Osteoblast (primary cell): ENCODE measurements at regions not wholly inside any gene's neighbourhood (a gene's known extent, or its start where the extent isn't known, plus 50 kb on each side); places are given as distances from the start of the nearest gene placed in this dataset.

Experiments
- DNase-seq: peaks from one replicate; pipeline ENCODE4 v3.0.0; 2011; ENCODE audit warnings: low spot score, mixed read lengths; ENCODE audit not compliant: insufficient read length; ENCODE audit errors: missing footprints
- H2AFZ ChIP-seq: 2 replicates; pipeline ENCODE4 v1.6.0; 2011; ENCODE audit warnings: mild to moderate bottlenecking, low read length
- H3K27ac ChIP-seq: 2 replicates; pipeline ENCODE4 v1.5.1; 2011; ENCODE audit warnings: mild to moderate bottlenecking, low read depth, low read length, moderate library complexity
- H3K27me3 ChIP-seq: 2 replicates; pipeline ENCODE4 v1.6.0; 2012; ENCODE audit warnings: mild to moderate bottlenecking, control low read depth, inconsistent platforms, low read length, moderate library complexity; ENCODE audit not compliant: insufficient read depth
- H3K36me3 ChIP-seq: 2 replicates; pipeline ENCODE4 v1.5.1; 2011; ENCODE audit warnings: mild to moderate bottlenecking, low read length, control low read depth, moderate library complexity; ENCODE audit not compliant: insufficient read depth
- H3K4me1 ChIP-seq: 2 replicates; pipeline ENCODE4 v1.5.1; 2011; ENCODE audit warnings: mild to moderate bottlenecking, low read length, control low read depth, moderate library complexity; ENCODE audit not compliant: insufficient read depth
- H3K4me2 ChIP-seq: 2 replicates; pipeline ENCODE4 v1.6.0; 2011; ENCODE audit warnings: mild to moderate bottlenecking, low read length; ENCODE audit not compliant: insufficient read depth
- H3K4me3 ChIP-seq: fragments of 200-600 bp; sonication (generic); 3 replicates; pipeline ENCODE4 v1.5.1; 2012; ENCODE audit warnings: mild to moderate bottlenecking, low read length, inconsistent platforms; ENCODE audit not compliant: insufficient read depth
- H3K79me2 ChIP-seq: 2 replicates; pipeline ENCODE4 v1.6.0; 2012; ENCODE audit warnings: mild to moderate bottlenecking, low read length, control low read depth, inconsistent platforms; ENCODE audit not compliant: insufficient read depth
- H3K9me3 ChIP-seq: 2 replicates; pipeline ENCODE4 v1.5.1; 2011; ENCODE audit warnings: low read depth, low read length, control low read depth
- H4K20me1 ChIP-seq: 2 replicates; pipeline ENCODE4 v1.6.0; 2012; ENCODE audit warnings: mild to moderate bottlenecking, low read length, control low read depth; ENCODE audit not compliant: insufficient read depth
- CTCF ChIP-seq: IDR thresholded peaks from 2 replicates; pipeline ENCODE4 v1.5.1; 2011; ENCODE audit warnings: mild to moderate bottlenecking, low read depth, low read length, moderate library complexity; ENCODE audit errors: extremely low read depth

DNA sequence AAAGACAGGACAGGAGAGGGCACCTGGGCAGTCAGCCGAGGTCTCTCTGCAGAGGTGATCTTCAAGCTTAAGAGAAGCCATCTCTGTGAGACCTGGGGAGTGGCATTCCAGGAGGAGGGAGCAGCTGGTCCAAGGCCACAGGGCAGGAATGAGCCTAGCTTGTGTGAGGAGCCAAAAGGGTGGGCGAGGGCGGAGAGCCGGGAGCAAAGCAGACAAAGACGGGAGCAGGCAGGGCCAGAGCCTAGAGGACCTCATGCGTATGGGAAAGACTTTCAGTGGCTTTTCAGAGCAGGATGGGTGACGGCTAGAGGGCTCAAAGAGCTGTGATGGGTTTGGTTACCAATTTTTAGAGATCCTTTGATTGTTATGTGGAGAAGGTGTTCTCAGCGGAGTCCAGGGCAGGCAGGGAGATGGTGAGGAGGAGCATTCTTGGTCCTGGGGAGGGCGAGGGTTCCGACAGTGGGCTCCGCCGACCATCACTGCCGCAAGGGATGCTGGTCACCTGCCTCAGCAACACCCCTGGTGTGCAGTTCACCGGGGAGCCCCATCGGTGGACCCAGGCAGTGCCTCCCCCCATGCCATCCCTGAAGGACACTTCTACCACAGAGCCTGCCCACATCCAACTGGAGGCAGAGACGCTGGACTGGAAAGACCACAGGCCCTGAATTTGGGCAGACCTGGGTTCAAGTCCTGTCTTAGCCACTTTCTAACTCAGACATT is 122.9 kb upstream of the IRF2BP2 start:
- Histone ChIP-seq H4K20me1 (no peaks in the 10 kb centered on the region), H3K4me1 (peaks cover 31% of the 10 kb centered on the region), H3K9me3 (no peaks in the 10 kb centered on the region), H3K27me3 (no peaks in the 10 kb centered on the region), H3K27ac (peak overlapping the region; percentile 97), H3K79me2 (no peaks in the 10 kb centered on the region), H3K4me3 (no peak overlapping the region), H3K4me2 (no peak overlapping the region), H3K36me3 (no peaks in the 10 kb centered on the region), H2AFZ (no peak overlapping the region)
- no peak for TF ChIP-seq CTCF
- DNase-seq = no peak

- Histone ChIP-seq H4K20me1 (no peaks in the 10 kb centered on the region), H2AFZ (peak overlapping the region; percentile 75), H3K9me3 (no peaks in the 10 kb centered on the region), H3K4me3 (no peak overlapping the region), H3K27me3 (no peaks in the 10 kb centered on the region), H3K36me3 (no peaks in the 10 kb centered on the region), H3K27ac (peak overlapping the region; percentile 97), H3K4me1 (peaks cover 34% of the 10 kb centered on the region), H3K4me2 (no peak overlapping the region), H3K79me2 (no peaks in the 10 kb centered on the region)
- no peak for TF ChIP-seq CTCF
- DNase-seq = no peak
Observed at GRCh38 chr1:234732260-234732659, 122.3 kb upstream of the IRF2BP2 start.

- peak overlapping the region; percentile 34 for H3K4me2 ChIP-seq
- peak; percentile 95 for DNase-seq
- H4K20me1 ChIP-seq = no peaks in the 10 kb centered on the region
- no peaks in the 10 kb centered on the region for H3K79me2 ChIP-seq
- H3K36me3 ChIP-seq = no peaks in the 10 kb centered on the region
- no peaks in the 10 kb centered on the region for H3K9me3 ChIP-seq
- H2AFZ ChIP-seq = peak overlapping the region; percentile 75
- no peak overlapping the region for H3K4me3 ChIP-seq
- H3K27ac ChIP-seq = peak overlapping the region; percentile 97
- no peaks in the 10 kb centered on the region for H3K27me3 ChIP-seq
- peaks cover 38% of the 10 kb centered on the region for H3K4me1 ChIP-seq
- no peak for TF ChIP-seq CTCF
Observed at GRCh38 chr1:234731569-234732085, 121.6 kb upstream of the IRF2BP2 start.

- Histone ChIP-seq H3K27me3 (no peaks in the 10 kb centered on the region), H2AFZ (no peak overlapping the region), H3K9me3 (no peaks in the 10 kb centered on the region), H3K4me1 (peaks cover 40% of the 10 kb centered on the region), H3K4me2 (peak overlapping the region; percentile 34), H3K79me2 (no peaks in the 10 kb centered on the region), H3K36me3 (no peaks in the 10 kb centered on the region), H3K27ac (peak overlapping the region; percentile 97), H3K4me3 (no peak overlapping the region), H4K20me1 (no peaks in the 10 kb centered on the region)
- no peak for TF ChIP-seq CTCF
- DNase-seq = no peak
Observed at GRCh38 chr1:234730770-234731568, 121.0 kb upstream of the IRF2BP2 start.
